Liver (tissue), 8 donors: ENCODE measurements at regions not wholly inside any gene's neighbourhood (a gene's known extent, or its start where the extent isn't known, plus 50 kb on each side); places are given as distances from the start of the nearest gene placed in this dataset.

Experiments
- DNase-seq: peaks from one replicate; pipeline ENCODE4 v3.0.0-alpha.2; 2017; ENCODE audit warnings: low spot score
- H3K27ac ChIP-seq, 2 donors: one replicate each; pipeline ENCODE4 v1.7.0; 2013; ENCODE audit warnings: inconsistent platforms in 2 of 2, low read length in 2 of 2, control low read depth in 1 of 2, low read depth in 1 of 2, mild to moderate bottlenecking in 1 of 2
- H3K27me3 ChIP-seq, 4 donors: one replicate each; pipeline versions ENCODE4 v1.6.1 to v1.7.0; 2013; ENCODE audit warnings: low read length in 3 of 4, inconsistent platforms in 1 of 4, mild to moderate bottlenecking in 1 of 4, moderate library complexity in 1 of 4; ENCODE audit not compliant: control insufficient read depth in 4 of 4, insufficient read depth in 4 of 4
- H3K36me3 ChIP-seq, 4 donors: one replicate each; pipeline versions ENCODE4 v1.6.1 to v1.7.0; 2013; ENCODE audit warnings: low read length in 3 of 4, mild to moderate bottlenecking in 3 of 4, low read depth in 1 of 4, moderate library complexity in 1 of 4; ENCODE audit not compliant: control insufficient read depth in 4 of 4, insufficient read depth in 3 of 4
- H3K4me1 ChIP-seq, 4 donors: one replicate each; pipeline versions ENCODE4 v1.6.1 to v1.7.0; 2013; ENCODE audit warnings: low read length in 3 of 4, mild to moderate bottlenecking in 3 of 4, moderate library complexity in 1 of 4; ENCODE audit not compliant: control insufficient read depth in 4 of 4, insufficient read depth in 4 of 4
- H3K4me3 ChIP-seq, 3 donors: one replicate each; pipeline versions ENCODE4 v1.6.1 to v1.7.0; 2013; ENCODE audit warnings: low read length in 3 of 3, control low read depth in 1 of 3, low read depth in 1 of 3, mild to moderate bottlenecking in 1 of 3
- H3K9ac ChIP-seq, 2 donors: one replicate each; pipeline ENCODE4 v1.7.0; 2013; ENCODE audit warnings: low read length in 2 of 2, mild to moderate bottlenecking in 2 of 2, moderate library complexity in 2 of 2, control low read depth in 1 of 2, low read depth in 1 of 2
- H3K9me3 ChIP-seq, 4 donors: one replicate each; pipeline versions ENCODE4 v1.6.1 to v1.7.0; 2013; ENCODE audit warnings: low read length in 3 of 4; ENCODE audit not compliant: control insufficient read depth in 4 of 4
- EGR1 ChIP-seq, 2 donors: IDR thresholded peaks; 2 replicates each; pipeline ENCODE4 v1.6.1; 2016 to 2018; ENCODE audit warnings: antibody characterized with exemption in 2 of 2, low read depth in 2 of 2
- FOXA2 ChIP-seq: IDR thresholded peaks from 2 replicates; pipeline ENCODE4 v1.6.1; 2016; ENCODE audit warnings: antibody characterized with exemption
- GABPA ChIP-seq, 2 donors: IDR thresholded peaks in 1 of 2; conservative IDR thresholded peaks in 1 of 2; 2 replicates each; pipeline ENCODE4 v1.6.1; 2016; ENCODE audit warnings: antibody characterized with exemption in 2 of 2, mild to moderate bottlenecking in 1 of 2, moderate library complexity in 1 of 2
- HNF4G ChIP-seq: IDR thresholded peaks from 2 replicates; pipeline ENCODE4 v1.6.1; 2016; ENCODE audit warnings: antibody characterized with exemption
- JUND ChIP-seq, 2 donors: IDR thresholded peaks; 2 replicates each; pipeline ENCODE4 v1.6.1; 2016; ENCODE audit warnings: antibody characterized with exemption in 2 of 2
- RAD21 ChIP-seq, 2 donors: IDR thresholded peaks; 2 replicates each; pipeline ENCODE4 v1.6.1; 2016; ENCODE audit warnings: antibody characterized with exemption in 2 of 2, mild to moderate bottlenecking in 2 of 2
- TAF1 ChIP-seq: conservative IDR thresholded peaks from 2 replicates; pipeline ENCODE4 v1.6.1; 2016; ENCODE audit warnings: antibody characterized with exemption, mild to moderate bottlenecking
- YY1 ChIP-seq: IDR thresholded peaks from 2 replicates; pipeline ENCODE4 v1.6.1; 2016; ENCODE audit warnings: antibody characterized with exemption, mild to moderate bottlenecking
- WGBS: extraction: QIAGEN DNeasy Blood & Tissue Kit; methylation state at CpG from one replicate; pipeline ENCODE4 v1.1.7; 2013; 5-methylcytosine and 5-hydroxymethylcytosine counted together
- TF ChIP-seq, protein P1 (sequence below): IDR thresholded peaks from 2 replicates; pipeline ENCODE4 v1.6.1; 2016; ENCODE audit warnings: antibody characterized with exemption, mild to moderate bottlenecking
- TF ChIP-seq, protein P2 (sequence below): IDR thresholded peaks from 2 replicates; pipeline ENCODE4 v1.6.1; 2016; ENCODE audit warnings: antibody characterized with exemption
- TF ChIP-seq, protein P3 (sequence below): fragments of 150-350 bp; IDR thresholded peaks from 2 replicates; pipeline ENCODE4 v1.5.1; 2017; ENCODE audit warnings: improper control_type of control experiment, low read depth, low read length; ENCODE audit not compliant: missing input control
- TF ChIP-seq, protein P4 (sequence below): IDR thresholded peaks from 2 replicates; pipeline ENCODE4 v1.6.1; 2016; ENCODE audit warnings: antibody characterized with exemption
- donor health status: healthy.
- donor health status: healthy.
- donor health status: healthy.
- donor health status: healthy.
- donor health status: healthy.

DNA sequence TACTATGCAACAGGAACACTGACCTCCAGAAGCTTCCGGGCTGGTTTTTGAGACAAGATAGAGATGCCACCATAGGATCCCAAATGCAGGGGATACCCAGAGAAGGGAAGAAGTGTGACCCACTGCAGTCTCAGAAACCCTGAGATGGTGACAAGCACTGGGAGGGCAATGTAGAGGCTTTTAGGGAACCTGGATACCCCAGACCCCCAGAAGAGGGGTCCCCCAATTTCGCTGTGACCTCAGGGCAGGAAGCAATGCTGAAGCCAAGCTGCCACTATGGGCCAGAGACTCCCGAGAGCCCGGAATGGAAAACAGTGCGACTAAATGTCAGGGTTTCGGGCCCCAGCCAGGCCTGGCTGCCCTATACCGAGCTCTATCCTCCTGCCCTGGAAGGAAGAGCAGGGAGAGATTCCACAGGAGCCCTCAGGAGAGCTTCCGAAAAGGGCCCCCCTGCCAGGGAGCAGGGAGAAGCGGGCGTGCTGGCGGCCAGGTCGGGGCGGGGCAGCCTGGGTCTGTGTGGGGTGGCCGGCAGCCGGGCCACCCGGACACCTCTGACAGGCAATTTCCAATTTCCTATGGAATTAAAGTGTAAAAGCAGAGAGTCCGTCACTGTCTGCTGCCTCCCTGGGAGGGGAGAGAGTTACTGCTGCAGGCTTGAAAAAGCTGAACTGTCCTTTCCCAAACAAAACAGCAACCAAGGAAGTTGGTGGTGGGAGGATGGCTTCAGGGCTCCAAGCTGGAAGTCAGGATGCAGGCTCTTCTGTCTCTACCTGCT lies 154.2 kb downstream of the FGF18 start:
- DNase-seq: no peak
- 89% methylated on average over 17 of the region's 17 CpGs for WGBS

DNA sequence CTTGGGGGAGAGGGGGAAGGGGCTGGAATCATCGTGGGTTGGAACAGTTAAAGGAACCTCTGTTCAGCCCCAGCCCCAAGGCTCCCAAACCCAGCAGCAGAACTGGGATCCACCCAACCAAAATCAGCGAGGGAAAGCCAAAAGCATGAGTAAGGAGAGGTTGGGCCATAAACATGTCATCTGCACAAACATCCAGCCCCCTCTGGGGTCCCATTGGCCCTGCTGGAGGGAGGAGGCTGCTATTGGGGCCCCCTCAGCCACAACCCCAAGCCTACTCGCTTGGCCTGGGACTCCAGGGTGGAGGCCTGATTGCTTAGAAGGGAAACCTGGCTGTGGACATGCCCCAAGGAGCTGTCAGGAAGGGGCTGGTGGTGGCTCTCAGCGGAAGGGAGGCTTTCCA lies 154.9 kb downstream of the FGF18 start:
- no peak overlapping the region for H3K4me3 ChIP-seq
- WGBS: 80% methylated on average over 4 of the region's 4 CpGs
- H3K36me3 ChIP-seq: no peaks in the 10 kb centered on the region
- no peaks in the 10 kb centered on the region for H3K4me1 ChIP-seq
- H3K27ac ChIP-seq: no peak overlapping the region
- H3K27me3 ChIP-seq: no peaks in the 10 kb centered on the region
- DNase-seq: no peak
- peaks cover 0 to 7% (median 2%) of the 10 kb centered on the region in 4 donors for H3K9me3 ChIP-seq
- no peak overlapping the region for H3K9ac ChIP-seq
- TF ChIP-seq, protein P1, sequence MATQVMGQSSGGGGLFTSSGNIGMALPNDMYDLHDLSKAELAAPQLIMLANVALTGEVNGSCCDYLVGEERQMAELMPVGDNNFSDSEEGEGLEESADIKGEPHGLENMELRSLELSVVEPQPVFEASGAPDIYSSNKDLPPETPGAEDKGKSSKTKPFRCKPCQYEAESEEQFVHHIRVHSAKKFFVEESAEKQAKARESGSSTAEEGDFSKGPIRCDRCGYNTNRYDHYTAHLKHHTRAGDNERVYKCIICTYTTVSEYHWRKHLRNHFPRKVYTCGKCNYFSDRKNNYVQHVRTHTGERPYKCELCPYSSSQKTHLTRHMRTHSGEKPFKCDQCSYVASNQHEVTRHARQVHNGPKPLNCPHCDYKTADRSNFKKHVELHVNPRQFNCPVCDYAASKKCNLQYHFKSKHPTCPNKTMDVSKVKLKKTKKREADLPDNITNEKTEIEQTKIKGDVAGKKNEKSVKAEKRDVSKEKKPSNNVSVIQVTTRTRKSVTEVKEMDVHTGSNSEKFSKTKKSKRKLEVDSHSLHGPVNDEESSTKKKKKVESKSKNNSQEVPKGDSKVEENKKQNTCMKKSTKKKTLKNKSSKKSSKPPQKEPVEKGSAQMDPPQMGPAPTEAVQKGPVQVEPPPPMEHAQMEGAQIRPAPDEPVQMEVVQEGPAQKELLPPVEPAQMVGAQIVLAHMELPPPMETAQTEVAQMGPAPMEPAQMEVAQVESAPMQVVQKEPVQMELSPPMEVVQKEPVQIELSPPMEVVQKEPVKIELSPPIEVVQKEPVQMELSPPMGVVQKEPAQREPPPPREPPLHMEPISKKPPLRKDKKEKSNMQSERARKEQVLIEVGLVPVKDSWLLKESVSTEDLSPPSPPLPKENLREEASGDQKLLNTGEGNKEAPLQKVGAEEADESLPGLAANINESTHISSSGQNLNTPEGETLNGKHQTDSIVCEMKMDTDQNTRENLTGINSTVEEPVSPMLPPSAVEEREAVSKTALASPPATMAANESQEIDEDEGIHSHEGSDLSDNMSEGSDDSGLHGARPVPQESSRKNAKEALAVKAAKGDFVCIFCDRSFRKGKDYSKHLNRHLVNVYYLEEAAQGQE: no peak
- TF ChIP-seq TAF1 (no peak), FOXA2 (no peak), EGR1 (IDR thresholded peaks at IDR 0.05; ENCODE audit: low read depth in 2 of 2) (no peak), YY1 (no peak), JUND (IDR thresholded peaks at IDR 0.05) (no peak)
- TF ChIP-seq, protein P2, sequence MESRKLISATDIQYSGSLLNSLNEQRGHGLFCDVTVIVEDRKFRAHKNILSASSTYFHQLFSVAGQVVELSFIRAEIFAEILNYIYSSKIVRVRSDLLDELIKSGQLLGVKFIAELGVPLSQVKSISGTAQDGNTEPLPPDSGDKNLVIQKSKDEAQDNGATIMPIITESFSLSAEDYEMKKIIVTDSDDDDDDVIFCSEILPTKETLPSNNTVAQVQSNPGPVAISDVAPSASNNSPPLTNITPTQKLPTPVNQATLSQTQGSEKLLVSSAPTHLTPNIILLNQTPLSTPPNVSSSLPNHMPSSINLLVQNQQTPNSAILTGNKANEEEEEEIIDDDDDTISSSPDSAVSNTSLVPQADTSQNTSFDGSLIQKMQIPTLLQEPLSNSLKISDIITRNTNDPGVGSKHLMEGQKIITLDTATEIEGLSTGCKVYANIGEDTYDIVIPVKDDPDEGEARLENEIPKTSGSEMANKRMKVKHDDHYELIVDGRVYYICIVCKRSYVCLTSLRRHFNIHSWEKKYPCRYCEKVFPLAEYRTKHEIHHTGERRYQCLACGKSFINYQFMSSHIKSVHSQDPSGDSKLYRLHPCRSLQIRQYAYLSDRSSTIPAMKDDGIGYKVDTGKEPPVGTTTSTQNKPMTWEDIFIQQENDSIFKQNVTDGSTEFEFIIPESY: no peak

More for the DNA sequence above, 154.2 kb downstream of the FGF18 start:
- H3K9ac ChIP-seq: no peak overlapping the region
- no peaks in the 10 kb centered on the region for H3K36me3 ChIP-seq
- no peak overlapping the region for H3K27ac ChIP-seq
- H3K4me1 ChIP-seq: no peaks in the 10 kb centered on the region
- H3K4me3 ChIP-seq: no peak overlapping the region
- no peaks in the 10 kb centered on the region for H3K27me3 ChIP-seq
- no peak for TF ChIP-seq RAD21 (IDR thresholded peaks at IDR 0.05)
- no peak for TF ChIP-seq HNF4G
- TF ChIP-seq, protein P1: no peak
- TF ChIP-seq, protein P3, sequence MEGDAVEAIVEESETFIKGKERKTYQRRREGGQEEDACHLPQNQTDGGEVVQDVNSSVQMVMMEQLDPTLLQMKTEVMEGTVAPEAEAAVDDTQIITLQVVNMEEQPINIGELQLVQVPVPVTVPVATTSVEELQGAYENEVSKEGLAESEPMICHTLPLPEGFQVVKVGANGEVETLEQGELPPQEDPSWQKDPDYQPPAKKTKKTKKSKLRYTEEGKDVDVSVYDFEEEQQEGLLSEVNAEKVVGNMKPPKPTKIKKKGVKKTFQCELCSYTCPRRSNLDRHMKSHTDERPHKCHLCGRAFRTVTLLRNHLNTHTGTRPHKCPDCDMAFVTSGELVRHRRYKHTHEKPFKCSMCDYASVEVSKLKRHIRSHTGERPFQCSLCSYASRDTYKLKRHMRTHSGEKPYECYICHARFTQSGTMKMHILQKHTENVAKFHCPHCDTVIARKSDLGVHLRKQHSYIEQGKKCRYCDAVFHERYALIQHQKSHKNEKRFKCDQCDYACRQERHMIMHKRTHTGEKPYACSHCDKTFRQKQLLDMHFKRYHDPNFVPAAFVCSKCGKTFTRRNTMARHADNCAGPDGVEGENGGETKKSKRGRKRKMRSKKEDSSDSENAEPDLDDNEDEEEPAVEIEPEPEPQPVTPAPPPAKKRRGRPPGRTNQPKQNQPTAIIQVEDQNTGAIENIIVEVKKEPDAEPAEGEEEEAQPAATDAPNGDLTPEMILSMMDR: no peak
- TF ChIP-seq, protein P2: no peak
- TF ChIP-seq, protein P4, sequence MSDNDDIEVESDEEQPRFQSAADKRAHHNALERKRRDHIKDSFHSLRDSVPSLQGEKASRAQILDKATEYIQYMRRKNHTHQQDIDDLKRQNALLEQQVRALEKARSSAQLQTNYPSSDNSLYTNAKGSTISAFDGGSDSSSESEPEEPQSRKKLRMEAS: no peak
- TF ChIP-seq GABPA (IDR thresholded peaks at IDR 0.05 in 1 of 2, conservative IDR thresholded peaks at IDR 0.05 in 1 of 2): no peak
- H3K9me3 ChIP-seq: peaks cover 0 to 14% (median 4%) of the 10 kb centered on the region in 4 donors
